Adipocyte (in vitro differentiated cells): ENCODE measurements at regions not wholly inside any gene's neighbourhood (a gene's known extent, or its start where the extent isn't known, plus 50 kb on each side); places are given as distances from the start of the nearest gene placed in this dataset.
A peak's percentile ranks its signal among the peaks of the same experiment; 100 is the strongest.

Experiments used
- DNase-seq: peaks from one replicate; pipeline ENCODE4 v3.0.0-alpha.2; 2015; ENCODE audit warnings: low read depth
- H3K27me3 ChIP-seq: replicated peaks from 2 replicates; pipeline ENCODE4 v1.7.0; 2013; ENCODE audit warnings: mild to moderate bottlenecking, low read length, moderate library complexity; ENCODE audit not compliant: control insufficient read depth, insufficient read depth
- H3K36me3 ChIP-seq: 2 replicates; pipeline ENCODE4 v1.7.0; 2013; ENCODE audit warnings: low read length, mild to moderate bottlenecking, moderate library complexity; ENCODE audit not compliant: control insufficient read depth, insufficient read depth, severe bottlenecking
- H3K4me1 ChIP-seq: 2 replicates; pipeline ENCODE4 v1.7.0; 2013; ENCODE audit warnings: mild to moderate bottlenecking, low read length, moderate library complexity; ENCODE audit not compliant: control insufficient read depth, insufficient read depth
- H3K4me3 ChIP-seq: 2 replicates; pipeline ENCODE4 v1.7.0; 2013; ENCODE audit warnings: mild to moderate bottlenecking, low read length, moderate library complexity
- H3K9ac ChIP-seq: 2 replicates; pipeline ENCODE4 v1.7.0; 2013; ENCODE audit warnings: mild to moderate bottlenecking, low read length, moderate library complexity
- H3K9me3 ChIP-seq: 2 replicates; pipeline ENCODE4 v1.7.0; 2013; ENCODE audit warnings: mild to moderate bottlenecking, low read length, moderate library complexity; ENCODE audit not compliant: control insufficient read depth

GRCh38 chr1:221994939-221995338, 253.1 kb upstream of the DUSP10 start:
- Histone ChIP-seq H3K9me3 (no peaks in the 10 kb centered on the region), H3K36me3 (no peaks in the 10 kb centered on the region), H3K27me3 (no peaks in the 10 kb centered on the region), H3K9ac (peak overlapping the region; percentile 74), H3K4me1 (peaks cover 69% of the 10 kb centered on the region), H3K4me3 (no peak overlapping the region)
- peak; percentile 47 for DNase-seq

- DNase-seq = peak; percentile 15
- Histone ChIP-seq H3K36me3 (no peaks in the 10 kb centered on the region), H3K4me3 (no peak overlapping the region)
Measured at GRCh38 chr1:221994274-221994698, 252.4 kb upstream of the DUSP10 start.

GRCh38 chr1:221993444-221993948, 251.6 kb upstream of the DUSP10 start:
- no peaks in the 10 kb centered on the region for H3K27me3 ChIP-seq
- H3K9me3 ChIP-seq = no peaks in the 10 kb centered on the region
- H3K36me3 ChIP-seq = no peaks in the 10 kb centered on the region
- peaks cover 61% of the 10 kb centered on the region for H3K4me1 ChIP-seq
- H3K9ac ChIP-seq = no peak overlapping the region
- DNase-seq = no peak
- no peak overlapping the region for H3K4me3 ChIP-seq

More at GRCh38 chr1:221994274-221994698, 252.4 kb upstream of the DUSP10 start:
- Histone ChIP-seq H3K9me3 (no peaks in the 10 kb centered on the region), H3K27me3 (no peaks in the 10 kb centered on the region), H3K4me1 (peaks cover 66% of the 10 kb centered on the region), H3K9ac (peak overlapping the region; percentile 74)

- Histone ChIP-seq H3K9ac (peak overlapping the region; percentile 74), H3K4me1 (peaks cover 61% of the 10 kb centered on the region), H3K27me3 (no peaks in the 10 kb centered on the region), H3K4me3 (no peak overlapping the region), H3K9me3 (no peaks in the 10 kb centered on the region), H3K36me3 (no peaks in the 10 kb centered on the region)
- DNase-seq = no peak
Measured at GRCh38 chr1:221992427-221992826, 250.5 kb upstream of the DUSP10 start.

GRCh38 chr1:221991221-221991620, 249.3 kb upstream of the DUSP10 start:
- H3K36me3 ChIP-seq = no peaks in the 10 kb centered on the region
- H3K9ac ChIP-seq = peak overlapping the region; percentile 74
- DNase-seq = peak; percentile 65
- no peak overlapping the region for H3K4me3 ChIP-seq
- no peaks in the 10 kb centered on the region for H3K27me3 ChIP-seq
- no peaks in the 10 kb centered on the region for H3K9me3 ChIP-seq
- H3K4me1 ChIP-seq = peaks cover 59% of the 10 kb centered on the region

- Histone ChIP-seq H3K36me3 (no peaks in the 10 kb centered on the region), H3K4me3 (no peak overlapping the region), H3K27me3 (no peaks in the 10 kb centered on the region), H3K4me1 (peaks cover 50% of the 10 kb centered on the region), H3K9me3 (no peaks in the 10 kb centered on the region), H3K9ac (no peak overlapping the region)
- DNase-seq = peak; percentile 15
Measured at GRCh38 chr1:221989741-221990140, 247.9 kb upstream of the DUSP10 start.

GRCh38 chr1:221988829-221989228, 246.9 kb upstream of the DUSP10 start:
- Histone ChIP-seq H3K27me3 (no peaks in the 10 kb centered on the region), H3K9ac (peak overlapping the region; percentile 6), H3K36me3 (no peaks in the 10 kb centered on the region), H3K4me3 (no peak overlapping the region), H3K9me3 (no peaks in the 10 kb centered on the region), H3K4me1 (peaks cover 44% of the 10 kb centered on the region)
- DNase-seq = no peak

GRCh38 chr1:221987860-221988520, 246.1 kb upstream of the DUSP10 start:
- peak; percentile 84 for DNase-seq
- peaks cover 48% of the 10 kb centered on the region for H3K4me1 ChIP-seq

GRCh38 chr1:221983444-221983843, 241.6 kb upstream of the DUSP10 start:
- no peak for DNase-seq
- Histone ChIP-seq H3K36me3 (no peaks in the 10 kb centered on the region), H3K4me3 (no peak overlapping the region), H3K27me3 (no peaks in the 10 kb centered on the region), H3K4me1 (peaks cover 26% of the 10 kb centered on the region), H3K9me3 (no peaks in the 10 kb centered on the region), H3K9ac (peak overlapping the region; percentile 23)

More at GRCh38 chr1:221987860-221988520, 246.1 kb upstream of the DUSP10 start:
- H3K9me3 ChIP-seq = no peaks in the 10 kb centered on the region
- H3K9ac ChIP-seq = peak overlapping the region; percentile 20
- H3K36me3 ChIP-seq = no peaks in the 10 kb centered on the region
- no peaks in the 10 kb centered on the region for H3K27me3 ChIP-seq
- H3K4me3 ChIP-seq = no peak overlapping the region

- peaks cover 13% of the 10 kb centered on the region for H3K4me1 ChIP-seq
- H3K9ac ChIP-seq = no peak overlapping the region
- no peak for DNase-seq
- H3K36me3 ChIP-seq = no peaks in the 10 kb centered on the region
- no peaks in the 10 kb centered on the region for H3K9me3 ChIP-seq
- H3K4me3 ChIP-seq = no peak overlapping the region
- H3K27me3 ChIP-seq = no peaks in the 10 kb centered on the region
Measured at GRCh38 chr1:221981461-221981860, 239.6 kb upstream of the DUSP10 start.

- no peak overlapping the region for H3K9ac ChIP-seq
- DNase-seq = no peak
- no peaks in the 10 kb centered on the region for H3K9me3 ChIP-seq
- no peak overlapping the region for H3K4me3 ChIP-seq
- H3K27me3 ChIP-seq = no peaks in the 10 kb centered on the region
- H3K36me3 ChIP-seq = no peaks in the 10 kb centered on the region
- peaks cover 13% of the 10 kb centered on the region for H3K4me1 ChIP-seq
Measured at GRCh38 chr1:221979444-221980032, 237.6 kb upstream of the DUSP10 start.
